ENCODE measurements at regions not wholly inside any gene's neighbourhood (a gene's known extent, or its start where the extent isn't known, plus 50 kb on each side); places are given as distances from the start of the nearest gene placed in this dataset.

DNA sequence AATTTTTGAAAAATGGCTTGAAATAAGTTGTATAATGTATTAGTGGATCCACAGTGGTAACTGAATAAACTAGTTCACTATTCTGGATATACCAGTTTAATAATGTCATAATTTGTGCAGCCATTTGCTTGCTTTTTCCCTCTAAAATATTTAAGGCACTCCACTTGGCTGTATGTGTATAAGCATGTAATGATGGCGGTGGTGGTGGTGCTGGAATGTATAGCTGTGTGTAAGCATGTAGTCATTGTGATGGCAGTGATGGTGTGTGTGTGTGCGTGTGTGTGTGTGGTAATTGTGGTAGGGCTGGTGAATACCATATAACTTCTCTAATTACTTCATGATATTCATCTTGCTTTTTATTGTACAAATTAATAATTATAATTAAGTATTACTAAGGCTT, 89.2 kb upstream of the HIVEP1 start:
- H3K4me3 ChIP-seq (ENCODE audit: low read depth in 2 of 2, low read length in 2 of 2), result no peak overlapping the region
- peaks cover 3% of the 10 kb centered on the region; the same call in 1 of the 2 replicates for H3K4me1 ChIP-seq (ENCODE audit: control insufficient read depth, insufficient read depth, low read length)
- DNase-seq (ENCODE audit: low read depth, low spot score) (no peak), ATAC-seq (no peak)
- ChIA-PET CTCF (no interaction called here), POLR2A (no interaction called here)
- intact Hi-C loops (cut with micrococcal nuclease; ENCODE audit: unreplicated experiment) (no loop called here), in situ Hi-C loops (cut with HindIII; ENCODE audit: low pct_unique_long_range_greater_than_20kb, low sequenced_read_pairs) (no loop called here)
- H3K36me3 ChIP-seq (ENCODE audit: control insufficient read depth, insufficient read depth, low read length), result no peaks in the 10 kb centered on the region
- TF ChIP-seq, protein P1, sequence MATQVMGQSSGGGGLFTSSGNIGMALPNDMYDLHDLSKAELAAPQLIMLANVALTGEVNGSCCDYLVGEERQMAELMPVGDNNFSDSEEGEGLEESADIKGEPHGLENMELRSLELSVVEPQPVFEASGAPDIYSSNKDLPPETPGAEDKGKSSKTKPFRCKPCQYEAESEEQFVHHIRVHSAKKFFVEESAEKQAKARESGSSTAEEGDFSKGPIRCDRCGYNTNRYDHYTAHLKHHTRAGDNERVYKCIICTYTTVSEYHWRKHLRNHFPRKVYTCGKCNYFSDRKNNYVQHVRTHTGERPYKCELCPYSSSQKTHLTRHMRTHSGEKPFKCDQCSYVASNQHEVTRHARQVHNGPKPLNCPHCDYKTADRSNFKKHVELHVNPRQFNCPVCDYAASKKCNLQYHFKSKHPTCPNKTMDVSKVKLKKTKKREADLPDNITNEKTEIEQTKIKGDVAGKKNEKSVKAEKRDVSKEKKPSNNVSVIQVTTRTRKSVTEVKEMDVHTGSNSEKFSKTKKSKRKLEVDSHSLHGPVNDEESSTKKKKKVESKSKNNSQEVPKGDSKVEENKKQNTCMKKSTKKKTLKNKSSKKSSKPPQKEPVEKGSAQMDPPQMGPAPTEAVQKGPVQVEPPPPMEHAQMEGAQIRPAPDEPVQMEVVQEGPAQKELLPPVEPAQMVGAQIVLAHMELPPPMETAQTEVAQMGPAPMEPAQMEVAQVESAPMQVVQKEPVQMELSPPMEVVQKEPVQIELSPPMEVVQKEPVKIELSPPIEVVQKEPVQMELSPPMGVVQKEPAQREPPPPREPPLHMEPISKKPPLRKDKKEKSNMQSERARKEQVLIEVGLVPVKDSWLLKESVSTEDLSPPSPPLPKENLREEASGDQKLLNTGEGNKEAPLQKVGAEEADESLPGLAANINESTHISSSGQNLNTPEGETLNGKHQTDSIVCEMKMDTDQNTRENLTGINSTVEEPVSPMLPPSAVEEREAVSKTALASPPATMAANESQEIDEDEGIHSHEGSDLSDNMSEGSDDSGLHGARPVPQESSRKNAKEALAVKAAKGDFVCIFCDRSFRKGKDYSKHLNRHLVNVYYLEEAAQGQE (IDR thresholded peaks at IDR 0.05; ENCODE audit: insufficient read depth in 1 of 2, low read depth in 2 of 2, low read length in 1 of 2), result no peak
- TF ChIP-seq CTCF (IDR thresholded peaks at IDR 0.05) (no peak), TCF7L2 (IDR thresholded peaks at IDR 0.05; ENCODE audit: low read depth, low read length) (no peak)
- H3K9me3 ChIP-seq (ENCODE audit: control insufficient read depth, insufficient read depth, low read depth, low read length), result no peaks in the 10 kb centered on the region
- no TSS peak for BruUV-seq (replicated peaks)
- H3K27me3 ChIP-seq (ENCODE audit: control insufficient read depth, insufficient read depth, low read length), result no peaks in the 10 kb centered on the region
- H3K27ac ChIP-seq (ENCODE audit: low read length), result no peak overlapping the region

GRCh38 chr6:11921751-11922150, 90.4 kb upstream of the HIVEP1 start:
- no peak overlapping the region for H3K4me3 ChIP-seq (ENCODE audit: low read depth in 2 of 2, low read length in 2 of 2)
- H3K36me3 ChIP-seq (ENCODE audit: control insufficient read depth, insufficient read depth, low read length), result no peaks in the 10 kb centered on the region
- H3K27ac ChIP-seq (ENCODE audit: low read length), result no peak overlapping the region
- in situ Hi-C loops (cut with HindIII; ENCODE audit: low pct_unique_long_range_greater_than_20kb, low sequenced_read_pairs), result no loop called here
- CTCF ChIA-PET, result no interaction called here
- intact Hi-C loops (cut with micrococcal nuclease; ENCODE audit: unreplicated experiment), result no loop called here
- no peaks in the 10 kb centered on the region for H3K9me3 ChIP-seq (ENCODE audit: control insufficient read depth, insufficient read depth, low read depth, low read length)
- TF ChIP-seq TCF7L2 (IDR thresholded peaks at IDR 0.05; ENCODE audit: low read depth, low read length), result no peak
- TF ChIP-seq POLR2AphosphoS5 (IDR thresholded peaks at IDR 0.05; ENCODE audit: low read depth, low read length), result no peak
- TF ChIP-seq CTCF (IDR thresholded peaks at IDR 0.05), result no peak
- TF ChIP-seq SIN3A (IDR thresholded peaks at IDR 0.05; ENCODE audit: borderline replicate concordance, insufficient read depth, low read depth, low read length), result no peak
- TF ChIP-seq, protein P1 (IDR thresholded peaks at IDR 0.05; ENCODE audit: insufficient read depth in 1 of 2, low read depth in 2 of 2, low read length in 1 of 2), result no peak
- no peaks in the 10 kb centered on the region for H3K27me3 ChIP-seq (ENCODE audit: control insufficient read depth, insufficient read depth, low read length)
- peaks cover 3% of the 10 kb centered on the region; the same call in 1 of the 2 replicates for H3K4me1 ChIP-seq (ENCODE audit: control insufficient read depth, insufficient read depth, low read length)
- DNase-seq (ENCODE audit: low read depth, low spot score) (no peak), ATAC-seq (no peak)
- POLR2A ChIA-PET, result no interaction called here
- BruUV-seq (replicated peaks), result no TSS peak
